ENCODE measurements at regions not wholly inside any gene's neighbourhood (a gene's known extent, or its start where the extent isn't known, plus 50 kb on each side); places are given as distances from the start of the nearest gene placed in this dataset.

- TF ChIP-seq POLR2A (IDR thresholded peaks at IDR 0.05) (no peak), POLR2AphosphoS5 (IDR thresholded peaks at IDR 0.05) (no peak)
Measured at GRCh38 chr1:48048064-48048463, 50.9 kb upstream of the TRABD2B start.
